GM19240 (cell line): ENCODE measurements at regions not wholly inside any gene's neighbourhood (a gene's known extent, or its start where the extent isn't known, plus 50 kb on each side); places are given as distances from the start of the nearest gene placed in this dataset.

Experiments used
- DNase-seq: peaks from one replicate; pipeline ENCODE4 v3.0.0; 2011; ENCODE audit warnings: low spot score; ENCODE audit not compliant: insufficient read length

GRCh38 chrX:39726771-39727170 is 371.0 kb downstream of the BCOR start:
- DNase-seq = no peak

GRCh38 chrX:39728025-39728424 is 369.7 kb downstream of the BCOR start:
- DNase-seq = no peak

GRCh38 chrX:39728852-39729598 is 368.7 kb downstream of the BCOR start:
- DNase-seq = no peak

- no peak for DNase-seq
Measured at GRCh38 chrX:39729981-39730661, 367.6 kb downstream of the BCOR start.

GRCh38 chrX:39730662-39731329 is 367.0 kb downstream of the BCOR start:
- DNase-seq = peak; percentile 47

GRCh38 chrX:39731330-39731667 is 366.5 kb downstream of the BCOR start:
- no peak for DNase-seq

- no peak for DNase-seq
Measured at GRCh38 chrX:39731735-39732134, 366.0 kb downstream of the BCOR start.

- no peak for DNase-seq
Measured at GRCh38 chrX:39733745-39734144, 364.0 kb downstream of the BCOR start.

GRCh38 chrX:39734174-39734776 is 363.5 kb downstream of the BCOR start:
- no peak for DNase-seq

- no peak for DNase-seq
Measured at GRCh38 chrX:39736216-39737211, 361.2 kb downstream of the BCOR start.

GRCh38 chrX:39739585-39739984 is 358.2 kb downstream of the BCOR start:
- no peak for DNase-seq

- DNase-seq = no peak
Measured at GRCh38 chrX:39740078-39740477, 357.7 kb downstream of the BCOR start.

GRCh38 chrX:39741904-39742303 is 355.9 kb downstream of the BCOR start:
- no peak for DNase-seq

GRCh38 chrX:39745818-39746217 is 351.9 kb downstream of the BCOR start:
- DNase-seq = no peak

GRCh38 chrX:39749135-39749534 is 348.6 kb downstream of the BCOR start:
- no peak for DNase-seq

GRCh38 chrX:39749728-39750127 is 348.0 kb downstream of the BCOR start:
- no peak for DNase-seq

GRCh38 chrX:39750256-39750790 is 347.4 kb downstream of the BCOR start:
- no peak for DNase-seq

GRCh38 chrX:39750848-39751247 is 346.9 kb downstream of the BCOR start:
- no peak for DNase-seq

- no peak for DNase-seq
Measured at GRCh38 chrX:39752815-39753214, 344.9 kb downstream of the BCOR start.

- DNase-seq = no peak
Measured at GRCh38 chrX:39753293-39753996, 344.3 kb downstream of the BCOR start.
